ENCODE measurements at regions not wholly inside any gene's neighbourhood (a gene's known extent, or its start where the extent isn't known, plus 50 kb on each side); places are given as distances from the start of the nearest gene placed in this dataset.

- CTCF ChIA-PET: no interaction called here
- POLR2A ChIA-PET: no interaction called here
- H3K27me3 ChIP-seq (ENCODE audit: control insufficient read depth, insufficient read depth, low read length): no peaks in the 10 kb centered on the region
- no peak for DNase-seq (ENCODE audit: low read depth)
- no peak overlapping the region for H3K4me3 ChIP-seq (ENCODE audit: low read depth, low read length)
- TF ChIP-seq, protein P1, sequence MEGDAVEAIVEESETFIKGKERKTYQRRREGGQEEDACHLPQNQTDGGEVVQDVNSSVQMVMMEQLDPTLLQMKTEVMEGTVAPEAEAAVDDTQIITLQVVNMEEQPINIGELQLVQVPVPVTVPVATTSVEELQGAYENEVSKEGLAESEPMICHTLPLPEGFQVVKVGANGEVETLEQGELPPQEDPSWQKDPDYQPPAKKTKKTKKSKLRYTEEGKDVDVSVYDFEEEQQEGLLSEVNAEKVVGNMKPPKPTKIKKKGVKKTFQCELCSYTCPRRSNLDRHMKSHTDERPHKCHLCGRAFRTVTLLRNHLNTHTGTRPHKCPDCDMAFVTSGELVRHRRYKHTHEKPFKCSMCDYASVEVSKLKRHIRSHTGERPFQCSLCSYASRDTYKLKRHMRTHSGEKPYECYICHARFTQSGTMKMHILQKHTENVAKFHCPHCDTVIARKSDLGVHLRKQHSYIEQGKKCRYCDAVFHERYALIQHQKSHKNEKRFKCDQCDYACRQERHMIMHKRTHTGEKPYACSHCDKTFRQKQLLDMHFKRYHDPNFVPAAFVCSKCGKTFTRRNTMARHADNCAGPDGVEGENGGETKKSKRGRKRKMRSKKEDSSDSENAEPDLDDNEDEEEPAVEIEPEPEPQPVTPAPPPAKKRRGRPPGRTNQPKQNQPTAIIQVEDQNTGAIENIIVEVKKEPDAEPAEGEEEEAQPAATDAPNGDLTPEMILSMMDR (IDR thresholded peaks at IDR 0.05; ENCODE audit: insufficient read depth, low read depth, low read length): no peak
- H3K36me3 ChIP-seq (ENCODE audit: control insufficient read depth, insufficient read depth, low read length): no peaks in the 10 kb centered on the region
These were observed 193.1 kb upstream of the GSC start for GRCh38 chr14:94963051-94963450.

- no peaks in the 10 kb centered on the region for H3K27me3 ChIP-seq (ENCODE audit: control insufficient read depth, insufficient read depth, low read length)
- TF ChIP-seq, protein P1 (IDR thresholded peaks at IDR 0.05; ENCODE audit: insufficient read depth, low read depth, low read length): no peak
- no peak for DNase-seq (ENCODE audit: low read depth)
- ChIA-PET CTCF (no interaction called here), POLR2A (no interaction called here)
- H3K4me3 ChIP-seq (ENCODE audit: low read depth, low read length): no peak overlapping the region
- no peaks in the 10 kb centered on the region for H3K36me3 ChIP-seq (ENCODE audit: control insufficient read depth, insufficient read depth, low read length)
These were observed 192.3 kb upstream of the GSC start for GRCh38 chr14:94962166-94962575.

GRCh38 chr14:94961386-94962165, 191.7 kb upstream of the GSC start:
- no peaks in the 10 kb centered on the region for H3K36me3 ChIP-seq (ENCODE audit: control insufficient read depth, insufficient read depth, low read length)
- TF ChIP-seq, protein P1 (IDR thresholded peaks at IDR 0.05; ENCODE audit: insufficient read depth, low read depth, low read length): no peak
- H3K27me3 ChIP-seq (ENCODE audit: control insufficient read depth, insufficient read depth, low read length): no peaks in the 10 kb centered on the region
- CTCF ChIA-PET: no interaction called here
- H3K4me3 ChIP-seq (ENCODE audit: low read depth, low read length): no peak overlapping the region
- POLR2A ChIA-PET: no interaction called here
- no peak for DNase-seq (ENCODE audit: low read depth)

DNA sequence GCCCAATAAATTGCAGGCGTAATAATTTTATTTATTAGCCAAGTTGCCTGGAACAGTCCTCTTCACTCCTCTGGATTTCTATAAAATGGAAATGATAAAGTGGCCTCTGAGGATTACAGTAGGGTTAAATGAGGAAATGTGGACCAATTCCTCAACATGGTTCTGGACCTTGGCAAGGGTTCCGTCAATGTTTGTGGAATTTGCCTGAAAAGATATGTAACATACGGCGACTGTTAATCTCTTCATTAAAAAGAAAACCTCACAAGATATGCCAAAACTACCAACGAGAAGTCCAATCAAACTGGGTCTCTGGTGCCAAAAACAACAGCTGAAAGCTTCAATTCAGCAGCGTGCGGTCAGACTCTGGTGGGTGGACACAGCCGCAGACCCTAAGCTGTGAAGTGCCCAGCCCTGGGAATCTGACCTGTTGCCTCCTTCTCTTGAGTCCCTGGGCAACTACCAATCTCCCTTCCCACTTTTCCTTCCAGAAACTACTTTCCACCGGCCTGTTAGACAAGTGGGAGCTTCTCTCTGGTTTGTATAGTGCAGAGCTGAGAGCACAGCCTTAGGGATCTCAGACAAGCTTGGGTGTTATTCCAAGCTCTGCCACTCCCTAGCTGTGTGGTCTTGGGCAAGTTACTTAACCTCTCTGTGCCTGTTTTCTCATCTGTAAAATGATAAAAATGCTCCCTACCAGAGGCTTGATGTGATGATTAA, 190.5 kb upstream of the GSC start:
- TF ChIP-seq, protein P1 (IDR thresholded peaks at IDR 0.05; ENCODE audit: insufficient read depth, low read depth, low read length): no peak
- Histone ChIP-seq H3K27me3 (ENCODE audit: control insufficient read depth, insufficient read depth, low read length) (no peaks in the 10 kb centered on the region), H3K4me3 (ENCODE audit: low read depth, low read length) (no peak overlapping the region), H3K36me3 (ENCODE audit: control insufficient read depth, insufficient read depth, low read length) (no peaks in the 10 kb centered on the region)
- ChIA-PET POLR2A (no interaction called here), CTCF (no interaction called here)
- DNase-seq (ENCODE audit: low read depth): no peak

- no peaks in the 10 kb centered on the region for H3K36me3 ChIP-seq (ENCODE audit: control insufficient read depth, insufficient read depth, low read length)
- TF ChIP-seq, protein P1 (IDR thresholded peaks at IDR 0.05; ENCODE audit: insufficient read depth, low read depth, low read length): no peak
- DNase-seq (ENCODE audit: low read depth): no peak
- CTCF ChIA-PET: no interaction called here
- H3K27me3 ChIP-seq (ENCODE audit: control insufficient read depth, insufficient read depth, low read length): no peaks in the 10 kb centered on the region
- no peak overlapping the region for H3K4me3 ChIP-seq (ENCODE audit: low read depth, low read length)
- POLR2A ChIA-PET: no interaction called here
These were observed 183.8 kb upstream of the GSC start for GRCh38 chr14:94953541-94954260.

Measured in BJ (cell line).